Panc1 (cell line): ENCODE measurements at regions not wholly inside any gene's neighbourhood (a gene's known extent, or its start where the extent isn't known, plus 50 kb on each side); places are given as distances from the start of the nearest gene placed in this dataset.

Experiments used
- CTCF ChIP-seq: fragments of 450-650 bp; IDR thresholded peaks from 2 replicates; pipeline ENCODE4 v1.5.1; 2017; ENCODE audit warnings: mild to moderate bottlenecking
- REST ChIP-seq, 2 experiments: IDR thresholded peaks; 2 replicates each; pipeline ENCODE4 v1.6.1; 2011 to 2012; ENCODE audit warnings: low read depth in 2 of 2, control low read depth in 1 of 2, low read length in 1 of 2, mild to moderate bottlenecking in 1 of 2, moderate library complexity in 1 of 2; ENCODE audit not compliant: insufficient read depth in 1 of 2

- no peak for TF ChIP-seq CTCF
- no peak for TF ChIP-seq REST (IDR thresholded peaks at IDR 0.05; ENCODE audit: insufficient read depth in 1 of 2, low read depth in 2 of 2, low read length in 1 of 2)
Observed at GRCh38 chr1:63115527-63115926, 206.8 kb upstream of the FOXD3 start.
